HUES64 (cell line): ENCODE measurements at regions not wholly inside any gene's neighbourhood (a gene's known extent, or its start where the extent isn't known, plus 50 kb on each side); places are given as distances from the start of the nearest gene placed in this dataset.
"Not testable (repeated sequence)": the region's sequence is repeated elsewhere in the genome, so short reads cannot be mapped to it uniquely, and the experiment has no call there.

Source experiments
- H3K27ac ChIP-seq: 2 replicates; pipeline ENCODE4 v1.7.0; 2013; ENCODE audit warnings: low read depth, low read length, inconsistent platforms
- H3K27me3 ChIP-seq: 2 replicates; pipeline ENCODE4 v1.6.1; 2013; ENCODE audit warnings: mild to moderate bottlenecking, low read length; ENCODE audit not compliant: insufficient read depth
- H3K36me3 ChIP-seq: 2 replicates; pipeline ENCODE4 v1.6.1; 2013; ENCODE audit warnings: mild to moderate bottlenecking, low read length; ENCODE audit not compliant: insufficient read depth
- H3K4me1 ChIP-seq: 2 replicates; pipeline ENCODE4 v1.6.1; 2013; ENCODE audit warnings: mild to moderate bottlenecking, low read length, moderate library complexity; ENCODE audit not compliant: insufficient read depth
- H3K4me3 ChIP-seq: 2 replicates; pipeline ENCODE4 v1.5.1; 2013; ENCODE audit warnings: mild to moderate bottlenecking, low read length, moderate library complexity
- H3K9ac ChIP-seq: 2 replicates; pipeline ENCODE4 v1.6.1; 2013; ENCODE audit warnings: mild to moderate bottlenecking, low read depth, low read length
- H3K9me3 ChIP-seq: 2 replicates; pipeline ENCODE4 v1.6.1; 2013; ENCODE audit warnings: low read depth, low read length; ENCODE audit not compliant: insufficient read depth
- WGBS: fragments of 150-250, 120-280 bp; methylation state at CpG from one replicate; pipeline ENCODE4 v1.1.7; 2013; ENCODE audit warnings: missing lambda C conversion rate; 5-methylcytosine and 5-hydroxymethylcytosine counted together

GRCh38 chr13:48827709-48828108 is 148.0 kb upstream of the FNDC3A start:
- H3K9me3 ChIP-seq, result peaks cover 19% of the 10 kb centered on the region
- 94% methylated on average over 1 of the region's 2 CpGs for WGBS
- no peak overlapping the region for H3K9ac ChIP-seq
- peaks cover 17% of the 10 kb centered on the region for H3K4me1 ChIP-seq
- no peak overlapping the region for H3K27ac ChIP-seq
- H3K4me3 ChIP-seq, result no peak overlapping the region
- H3K36me3 ChIP-seq, result no peaks in the 10 kb centered on the region
- no peaks in the 10 kb centered on the region for H3K27me3 ChIP-seq

- Histone ChIP-seq H3K36me3 (no peaks in the 10 kb centered on the region), H3K4me1 (peaks cover 17% of the 10 kb centered on the region), H3K27ac (peak overlapping the region; percentile 60; the same call in 1 of the 2 replicates), H3K9me3 (peaks cover 20% of the 10 kb centered on the region), H3K9ac (no peak overlapping the region), H3K4me3 (no peak overlapping the region; the same call in 1 of the 2 replicates), H3K27me3 (no peaks in the 10 kb centered on the region)
- WGBS, result 35% methylated on average over 2 of the region's 2 CpGs
Measured at GRCh38 chr13:48828962-48829411, 146.7 kb upstream of the FNDC3A start.

- Histone ChIP-seq H3K9ac (no peak overlapping the region), H3K4me1 (peaks cover 17% of the 10 kb centered on the region), H3K9me3 (peaks cover 23% of the 10 kb centered on the region), H3K36me3 (no peaks in the 10 kb centered on the region), H3K27ac (peak overlapping the region; percentile 27; the same call in 1 of the 2 replicates), H3K27me3 (no peaks in the 10 kb centered on the region), H3K4me3 (no peak overlapping the region; the same call in 1 of the 2 replicates)
- WGBS, result 94% methylated on average over 1 of the region's 1 CpG
Measured at GRCh38 chr13:48829536-48829935, 146.2 kb upstream of the FNDC3A start.

GRCh38 chr13:48831248-48831647 is 144.5 kb upstream of the FNDC3A start:
- WGBS, result 88% methylated on average over 7 of the region's 7 CpGs
- Histone ChIP-seq H3K4me1 (peaks cover 17% of the 10 kb centered on the region), H3K27me3 (no peaks in the 10 kb centered on the region), H3K4me3 (no peak overlapping the region), H3K36me3 (no peaks in the 10 kb centered on the region), H3K27ac (no peak overlapping the region), H3K9ac (no peak overlapping the region), H3K9me3 (peaks cover 20% of the 10 kb centered on the region)

GRCh38 chr13:48833412-48833811 is 142.3 kb upstream of the FNDC3A start:
- WGBS, result 95% methylated on average over 3 of the region's 3 CpGs
- Histone ChIP-seq H3K27ac (no peak overlapping the region), H3K4me1 (peaks cover 17% of the 10 kb centered on the region), H3K9me3 (peaks cover 8% of the 10 kb centered on the region; the same call in 1 of the 2 replicates), H3K36me3 (no peaks in the 10 kb centered on the region), H3K27me3 (no peaks in the 10 kb centered on the region), H3K9ac (no peak overlapping the region), H3K4me3 (no peak overlapping the region)

GRCh38 chr13:48835326-48835725 is 140.4 kb upstream of the FNDC3A start:
- not testable (repeated sequence) for H3K4me3 ChIP-seq, H3K27ac ChIP-seq, H3K9ac ChIP-seq, H3K9me3 ChIP-seq, H3K4me1 ChIP-seq, H3K36me3 ChIP-seq, H3K27me3 ChIP-seq
- 93% methylated on average over 5 of the region's 5 CpGs for WGBS

- no peaks in the 10 kb centered on the region for H3K36me3 ChIP-seq
- peaks cover 6% of the 10 kb centered on the region; the same call in 1 of the 2 replicates for H3K4me1 ChIP-seq
- WGBS, result 85% methylated on average over 5 of the region's 5 CpGs
- no peaks in the 10 kb centered on the region for H3K27me3 ChIP-seq
- H3K27ac ChIP-seq, result no peak overlapping the region
- no peak overlapping the region for H3K9ac ChIP-seq
- peaks cover 4% of the 10 kb centered on the region; the same call in 1 of the 2 replicates for H3K9me3 ChIP-seq
- no peak overlapping the region for H3K4me3 ChIP-seq
Measured at GRCh38 chr13:48838193-48838973, 137.3 kb upstream of the FNDC3A start.

GRCh38 chr13:48839171-48839570 is 136.5 kb upstream of the FNDC3A start:
- Histone ChIP-seq H3K4me3 (no peak overlapping the region), H3K4me1 (peaks cover 6% of the 10 kb centered on the region; the same call in 1 of the 2 replicates), H3K27me3 (no peaks in the 10 kb centered on the region), H3K36me3 (no peaks in the 10 kb centered on the region), H3K9me3 (peaks cover 1% of the 10 kb centered on the region; the same call in 1 of the 2 replicates), H3K9ac (no peak overlapping the region), H3K27ac (no peak overlapping the region)
- WGBS, result 98% methylated on average over 2 of the region's 3 CpGs

GRCh38 chr13:48840366-48840765 is 135.3 kb upstream of the FNDC3A start:
- Histone ChIP-seq H3K27me3 (no peaks in the 10 kb centered on the region), H3K9ac (no peak overlapping the region), H3K4me3 (no peak overlapping the region), H3K4me1 (peaks cover 6% of the 10 kb centered on the region; the same call in 1 of the 2 replicates), H3K36me3 (no peaks in the 10 kb centered on the region), H3K27ac (no peak overlapping the region), H3K9me3 (no peaks in the 10 kb centered on the region)
- WGBS, result 63% methylated on average over 1 of the region's 1 CpG

- H3K9ac ChIP-seq, result no peak overlapping the region
- H3K27ac ChIP-seq, result no peak overlapping the region
- peaks cover 6% of the 10 kb centered on the region; the same call in 1 of the 2 replicates for H3K4me1 ChIP-seq
- no peaks in the 10 kb centered on the region for H3K9me3 ChIP-seq
- H3K27me3 ChIP-seq, result no peaks in the 10 kb centered on the region
- H3K36me3 ChIP-seq, result no peaks in the 10 kb centered on the region
- no peak overlapping the region for H3K4me3 ChIP-seq
Measured at GRCh38 chr13:48842316-48842715, 133.4 kb upstream of the FNDC3A start.

- no peak overlapping the region for H3K27ac ChIP-seq
- H3K4me1 ChIP-seq, result peaks cover 6% of the 10 kb centered on the region; the same call in 1 of the 2 replicates
- no peaks in the 10 kb centered on the region for H3K36me3 ChIP-seq
- H3K4me3 ChIP-seq, result no peak overlapping the region
- 91% methylated on average over 3 of the region's 3 CpGs for WGBS
- no peak overlapping the region for H3K9ac ChIP-seq
- H3K27me3 ChIP-seq, result no peaks in the 10 kb centered on the region
- no peaks in the 10 kb centered on the region for H3K9me3 ChIP-seq
Measured at GRCh38 chr13:48843630-48844380, 131.9 kb upstream of the FNDC3A start.
